Eye (tissue), 1 donor: ENCODE measurements at regions not wholly inside any gene's neighbourhood (a gene's known extent, or its start where the extent isn't known, plus 50 kb on each side); places are given as distances from the start of the nearest gene placed in this dataset.
A peak's percentile ranks its signal among the peaks of the same experiment; 100 is the strongest.
"Not testable (repeated sequence)": the region's sequence is repeated elsewhere in the genome, so short reads cannot be mapped to it uniquely, and the experiment has no call there.

Experiments used
- DNase-seq: peaks from one replicate; pipeline ENCODE4 v3.0.0-alpha.2; 2015

GRCh38 chr6:55064711-55065420 is 109.4 kb upstream of the HCRTR2 start:
- DNase-seq = no peak

GRCh38 chr6:55069132-55069781 is 105.1 kb upstream of the HCRTR2 start:
- peak; percentile 63 for DNase-seq

GRCh38 chr6:55082021-55082420 is 92.3 kb upstream of the HCRTR2 start:
- DNase-seq = no peak

- DNase-seq = not testable (repeated sequence)
These were observed 86.3 kb upstream of the HCRTR2 start for GRCh38 chr6:55088011-55088410.

- DNase-seq = no peak
These were observed 85.4 kb upstream of the HCRTR2 start for GRCh38 chr6:55088902-55089301.

- DNase-seq = no peak
These were observed 85.0 kb upstream of the HCRTR2 start for GRCh38 chr6:55089325-55089724.

GRCh38 chr6:55100686-55101085 is 73.6 kb upstream of the HCRTR2 start:
- DNase-seq = no peak

GRCh38 chr6:55101157-55101556 is 73.2 kb upstream of the HCRTR2 start:
- no peak for DNase-seq

- DNase-seq = no peak
These were observed 65.9 kb upstream of the HCRTR2 start for GRCh38 chr6:55108134-55109130.

GRCh38 chr6:55117267-55117666 is 57.0 kb upstream of the HCRTR2 start:
- no peak for DNase-seq

GRCh38 chr6:55124241-55124640 is 50.1 kb upstream of the HCRTR2 start:
- not testable (repeated sequence) for DNase-seq
